ENCODE measurements at regions not wholly inside any gene's neighbourhood (a gene's known extent, or its start where the extent isn't known, plus 50 kb on each side); places are given as distances from the start of the nearest gene placed in this dataset.

DNA sequence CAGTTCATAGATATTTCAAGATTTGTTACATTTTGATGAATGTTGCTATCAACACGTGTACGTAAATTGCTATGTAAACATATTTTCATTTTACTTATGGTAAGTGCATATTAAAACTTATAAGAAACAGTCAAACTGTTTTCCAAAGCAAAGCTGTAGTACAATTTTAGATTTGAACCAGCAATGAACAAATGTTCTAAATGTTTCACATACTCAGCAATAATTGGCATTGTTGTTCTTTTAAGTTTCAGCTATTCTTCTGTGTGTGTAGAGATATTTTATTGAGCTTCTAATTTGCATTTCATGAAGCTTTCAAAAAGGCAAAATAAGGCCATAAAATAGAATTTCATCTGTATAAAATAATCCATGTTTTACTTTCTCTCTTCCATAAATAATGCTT is 1433.2 kb downstream of the LRFN5 start:
- no peak overlapping the region for H3K4me3 ChIP-seq (IDR thresholded peaks at IDR 0.05; ENCODE audit: insufficient read depth, low read depth, low read length)
- H3K9ac ChIP-seq: no peak overlapping the region
- no peaks in the 10 kb centered on the region for H3K79me2 ChIP-seq (ENCODE audit: insufficient read depth, low read depth)
- H3K36me3 ChIP-seq (ENCODE audit: insufficient read depth): no peaks in the 10 kb centered on the region
- H2AFZ ChIP-seq (ENCODE audit: low read depth): no peak overlapping the region
- H3K4me1 ChIP-seq (ENCODE audit: low read depth, poor library complexity, severe bottlenecking): peaks cover 21% of the 10 kb centered on the region
- TF ChIP-seq, protein P1, sequence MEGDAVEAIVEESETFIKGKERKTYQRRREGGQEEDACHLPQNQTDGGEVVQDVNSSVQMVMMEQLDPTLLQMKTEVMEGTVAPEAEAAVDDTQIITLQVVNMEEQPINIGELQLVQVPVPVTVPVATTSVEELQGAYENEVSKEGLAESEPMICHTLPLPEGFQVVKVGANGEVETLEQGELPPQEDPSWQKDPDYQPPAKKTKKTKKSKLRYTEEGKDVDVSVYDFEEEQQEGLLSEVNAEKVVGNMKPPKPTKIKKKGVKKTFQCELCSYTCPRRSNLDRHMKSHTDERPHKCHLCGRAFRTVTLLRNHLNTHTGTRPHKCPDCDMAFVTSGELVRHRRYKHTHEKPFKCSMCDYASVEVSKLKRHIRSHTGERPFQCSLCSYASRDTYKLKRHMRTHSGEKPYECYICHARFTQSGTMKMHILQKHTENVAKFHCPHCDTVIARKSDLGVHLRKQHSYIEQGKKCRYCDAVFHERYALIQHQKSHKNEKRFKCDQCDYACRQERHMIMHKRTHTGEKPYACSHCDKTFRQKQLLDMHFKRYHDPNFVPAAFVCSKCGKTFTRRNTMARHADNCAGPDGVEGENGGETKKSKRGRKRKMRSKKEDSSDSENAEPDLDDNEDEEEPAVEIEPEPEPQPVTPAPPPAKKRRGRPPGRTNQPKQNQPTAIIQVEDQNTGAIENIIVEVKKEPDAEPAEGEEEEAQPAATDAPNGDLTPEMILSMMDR (conservative IDR thresholded peaks at IDR 0.05; ENCODE audit: low read depth, low read length): no peak
- H3K4me2 ChIP-seq: no peak overlapping the region
- no peaks in the 10 kb centered on the region for H4K20me1 ChIP-seq (ENCODE audit: insufficient read depth)
- no peak overlapping the region for H3K27ac ChIP-seq
- no peaks in the 10 kb centered on the region for H3K27me3 ChIP-seq (ENCODE audit: insufficient read depth, low read depth)

DNA sequence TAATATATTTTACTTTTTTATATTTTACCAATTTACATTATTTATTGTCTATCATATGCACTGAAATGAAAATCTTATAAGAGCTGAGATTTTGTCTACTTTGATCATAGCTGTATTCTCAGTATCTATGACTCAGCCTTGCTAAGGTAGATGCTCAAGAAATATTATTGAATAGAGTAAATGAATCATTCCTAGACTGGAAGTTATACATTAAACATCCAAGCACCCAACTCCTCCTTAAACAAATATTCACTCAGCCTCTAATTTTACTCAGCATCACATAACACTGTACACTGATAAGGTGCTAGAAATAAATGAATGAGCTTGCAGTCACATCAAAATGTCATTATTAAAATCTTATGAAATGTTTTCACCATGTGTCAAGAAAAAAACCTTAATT is 1424.9 kb downstream of the LRFN5 start:
- Histone ChIP-seq H2AFZ (ENCODE audit: low read depth) (no peak overlapping the region), H3K4me1 (ENCODE audit: low read depth, poor library complexity, severe bottlenecking) (no peaks in the 10 kb centered on the region), H3K36me3 (ENCODE audit: insufficient read depth) (no peaks in the 10 kb centered on the region), H3K27me3 (ENCODE audit: insufficient read depth, low read depth) (no peaks in the 10 kb centered on the region), H3K79me2 (ENCODE audit: insufficient read depth, low read depth) (no peaks in the 10 kb centered on the region), H3K4me2 (no peak overlapping the region), H3K4me3 (IDR thresholded peaks at IDR 0.05; ENCODE audit: insufficient read depth, low read depth, low read length) (no peak overlapping the region), H3K9ac (no peak overlapping the region), H3K27ac (no peak overlapping the region), H4K20me1 (ENCODE audit: insufficient read depth) (no peaks in the 10 kb centered on the region)
- TF ChIP-seq, protein P1 (conservative IDR thresholded peaks at IDR 0.05; ENCODE audit: low read depth, low read length): no peak

DNA sequence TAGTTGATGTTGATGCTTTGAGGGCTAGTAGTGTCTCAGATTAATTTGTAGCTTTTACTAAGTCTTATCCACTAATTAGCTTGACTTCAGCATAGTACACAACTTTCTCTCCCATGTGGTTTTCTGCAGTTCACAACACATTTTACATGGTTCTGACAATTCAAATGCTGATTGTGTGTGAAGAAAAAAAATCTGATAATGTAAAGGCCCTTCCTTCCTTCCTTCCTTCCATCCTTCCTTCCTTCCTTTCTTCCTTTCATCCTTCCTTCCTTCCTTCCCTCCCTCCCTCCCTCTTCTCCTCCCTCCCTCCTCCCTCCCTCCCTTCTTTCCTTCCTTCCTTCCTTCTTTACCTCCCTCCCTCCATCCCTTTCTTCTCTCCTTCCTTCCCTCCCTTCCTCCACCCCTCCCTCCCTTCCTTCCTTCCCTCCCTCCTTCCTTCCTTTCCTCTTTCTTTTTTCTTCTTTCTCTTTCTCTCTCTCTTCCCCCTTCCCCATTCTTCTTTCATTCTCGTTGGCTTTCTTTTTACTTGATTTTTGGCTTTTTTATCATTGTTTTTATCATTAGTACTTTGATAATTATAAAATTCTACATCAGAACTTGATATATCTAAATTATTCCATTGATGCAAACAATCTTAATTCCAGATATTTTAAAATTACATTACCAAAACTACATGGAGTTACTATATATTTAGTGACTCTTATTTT is 1415.6 kb downstream of the LRFN5 start:
- no peak overlapping the region for H3K9ac ChIP-seq
- no peaks in the 10 kb centered on the region for H4K20me1 ChIP-seq (ENCODE audit: insufficient read depth)
- no peaks in the 10 kb centered on the region for H3K36me3 ChIP-seq (ENCODE audit: insufficient read depth)
- H3K4me3 ChIP-seq (IDR thresholded peaks at IDR 0.05; ENCODE audit: insufficient read depth, low read depth, low read length): no peak overlapping the region
- no peak overlapping the region for H3K4me2 ChIP-seq
- H3K27ac ChIP-seq: no peak overlapping the region
- H3K4me1 ChIP-seq (ENCODE audit: low read depth, poor library complexity, severe bottlenecking): no peaks in the 10 kb centered on the region
- H2AFZ ChIP-seq (ENCODE audit: low read depth): no peak overlapping the region
- TF ChIP-seq, protein P1 (conservative IDR thresholded peaks at IDR 0.05; ENCODE audit: low read depth, low read length): no peak
- no peaks in the 10 kb centered on the region for H3K27me3 ChIP-seq (ENCODE audit: insufficient read depth, low read depth)
- no peaks in the 10 kb centered on the region for H3K79me2 ChIP-seq (ENCODE audit: insufficient read depth, low read depth)

DNA sequence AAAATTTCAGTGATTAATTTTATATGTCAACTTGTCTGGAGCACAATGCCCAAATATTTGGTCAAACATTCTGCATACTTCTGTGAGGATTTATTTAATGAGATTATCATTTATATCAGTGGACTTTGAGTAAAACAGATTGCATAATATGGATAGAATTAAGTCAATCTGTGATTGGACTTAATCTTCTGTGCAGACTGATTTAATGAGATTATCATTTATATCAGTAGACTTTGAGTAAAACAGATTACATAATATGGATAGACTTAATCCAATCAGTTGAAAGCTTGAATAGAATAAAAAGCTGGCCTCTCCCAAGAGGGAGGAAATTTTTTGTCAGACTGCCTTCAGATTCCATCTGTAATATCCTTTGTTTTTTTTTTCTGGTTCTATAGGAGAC is 1413.2 kb downstream of the LRFN5 start:
- no peak overlapping the region for H3K27ac ChIP-seq
- no peaks in the 10 kb centered on the region for H4K20me1 ChIP-seq (ENCODE audit: insufficient read depth)
- H3K27me3 ChIP-seq (ENCODE audit: insufficient read depth, low read depth): no peaks in the 10 kb centered on the region
- H3K9ac ChIP-seq: no peak overlapping the region
- no peaks in the 10 kb centered on the region for H3K79me2 ChIP-seq (ENCODE audit: insufficient read depth, low read depth)
- H3K4me3 ChIP-seq (IDR thresholded peaks at IDR 0.05; ENCODE audit: insufficient read depth, low read depth, low read length): no peak overlapping the region
- no peaks in the 10 kb centered on the region for H3K36me3 ChIP-seq (ENCODE audit: insufficient read depth)
- no peak overlapping the region for H3K4me2 ChIP-seq
- no peak overlapping the region for H2AFZ ChIP-seq (ENCODE audit: low read depth)
- TF ChIP-seq, protein P1 (conservative IDR thresholded peaks at IDR 0.05; ENCODE audit: low read depth, low read length): no peak
- no peaks in the 10 kb centered on the region for H3K4me1 ChIP-seq (ENCODE audit: low read depth, poor library complexity, severe bottlenecking)

All from KMS-11 (cell line).